Ishikawa (cell line): ENCODE measurements at regions not wholly inside any gene's neighbourhood (a gene's known extent, or its start where the extent isn't known, plus 50 kb on each side); places are given as distances from the start of the nearest gene placed in this dataset.

Experiments used
- CEBPB ChIP-seq: IDR thresholded peaks from 2 replicates; pipeline ENCODE4 v1.6.1; 2012
- CREB1 ChIP-seq: IDR thresholded peaks from 2 replicates; pipeline ENCODE4 v1.6.1; 2012; ENCODE audit warnings: low read depth
- EGR1 ChIP-seq: IDR thresholded peaks from 2 replicates; pipeline ENCODE4 v1.6.1; 2012
- EP300 ChIP-seq: IDR thresholded peaks from 2 replicates; pipeline ENCODE4 v1.6.1; 2012; ENCODE audit warnings: borderline replicate concordance
- FOXM1 ChIP-seq: IDR thresholded peaks from 2 replicates; pipeline ENCODE4 v1.6.1; 2012; ENCODE audit warnings: low read depth, borderline replicate concordance
- MAX ChIP-seq: IDR thresholded peaks from 2 replicates; pipeline ENCODE4 v1.6.1; 2012
- NFIC ChIP-seq: IDR thresholded peaks from 2 replicates; pipeline ENCODE4 v1.6.1; 2012
- RAD21 ChIP-seq: IDR thresholded peaks from 2 replicates; pipeline ENCODE4 v1.6.1; 2012; ENCODE audit warnings: low read depth
- REST ChIP-seq: IDR thresholded peaks from 2 replicates; pipeline ENCODE4 v1.6.1; 2012; ENCODE audit warnings: low read depth, mild to moderate bottlenecking
- TAF1 ChIP-seq: IDR thresholded peaks from 2 replicates; pipeline ENCODE4 v1.6.1; 2012; ENCODE audit warnings: low read depth, mild to moderate bottlenecking
- TCF12 ChIP-seq: IDR thresholded peaks from 2 replicates; pipeline ENCODE4 v1.6.1; 2012; ENCODE audit warnings: low read depth
- TEAD4 ChIP-seq: IDR thresholded peaks from 2 replicates; pipeline ENCODE4 v1.6.1; 2012
- USF1 ChIP-seq: IDR thresholded peaks from 2 replicates; pipeline ENCODE4 v1.6.1; 2012
- YY1 ChIP-seq: IDR thresholded peaks from 2 replicates; pipeline ENCODE4 v1.6.1; 2012; ENCODE audit warnings: low read depth
- ZBTB7A ChIP-seq: IDR thresholded peaks from 2 replicates; pipeline ENCODE4 v1.6.1; 2012; ENCODE audit warnings: low read depth

- TF ChIP-seq TAF1: no peak
- no peak for TF ChIP-seq CREB1
- TF ChIP-seq ZBTB7A: no peak
- no peak for TF ChIP-seq EGR1
- TF ChIP-seq MAX: no peak
These were observed 215.1 kb downstream of the DLL1 start for GRCh38 chr6:170075659-170076223.

GRCh38 chr6:170074907-170075306 is 216.0 kb downstream of the DLL1 start:
- TF ChIP-seq MAX: no peak
- TF ChIP-seq CEBPB: no peak
- no peak for TF ChIP-seq EGR1
- TF ChIP-seq YY1: no peak

GRCh38 chr6:170074435-170074834 is 216.4 kb downstream of the DLL1 start:
- TF ChIP-seq USF1: no peak
- no peak for TF ChIP-seq NFIC
- TF ChIP-seq ZBTB7A: no peak
- TF ChIP-seq MAX: no peak
- TF ChIP-seq TEAD4: no peak
- no peak for TF ChIP-seq CREB1
- no peak for TF ChIP-seq EGR1
- no peak for TF ChIP-seq RAD21
- TF ChIP-seq FOXM1: no peak
- no peak for TF ChIP-seq TCF12
- TF ChIP-seq CEBPB: no peak
- no peak for TF ChIP-seq TAF1
- no peak for TF ChIP-seq REST
- TF ChIP-seq EP300: no peak
- TF ChIP-seq YY1: no peak

GRCh38 chr6:170073846-170074245 is 217.0 kb downstream of the DLL1 start:
- TF ChIP-seq REST: no peak
- TF ChIP-seq EGR1: no peak
- no peak for TF ChIP-seq FOXM1
- no peak for TF ChIP-seq CREB1
- TF ChIP-seq MAX: no peak
- no peak for TF ChIP-seq ZBTB7A
- TF ChIP-seq RAD21: no peak
- TF ChIP-seq CEBPB: no peak
- TF ChIP-seq TAF1: no peak
- TF ChIP-seq EP300: no peak
- TF ChIP-seq YY1: no peak
- TF ChIP-seq USF1: no peak
- no peak for TF ChIP-seq TCF12
- TF ChIP-seq NFIC: no peak
- TF ChIP-seq TEAD4: no peak

GRCh38 chr6:170072246-170072645 is 218.6 kb downstream of the DLL1 start:
- TF ChIP-seq CEBPB (no peak), REST (no peak)
